Left lung (tissue), 4 donors: ENCODE measurements at regions not wholly inside any gene's neighbourhood (a gene's known extent, or its start where the extent isn't known, plus 50 kb on each side); places are given as distances from the start of the nearest gene placed in this dataset.
"Not testable (repeated sequence)": the region's sequence is repeated elsewhere in the genome, so short reads cannot be mapped to it uniquely, and the experiment has no call there.

Source experiments
- ATAC-seq: fragments of 200-7000 bp; cut with Tn5 transposase; one replicate; pipeline ENCODE4 v1.9.1; 2020; ENCODE audit warnings: moderate library complexity
- DNase-seq, 4 donors: peaks; one replicate each; pipeline ENCODE4 v3.0.0-alpha.2; 2013 to 2020
- H3K27ac ChIP-seq, 2 donors: fragments of 200-600 bp; sonication (generic) in 1 of 2; one replicate each; pipeline versions ENCODE4 v1.5.0 to v1.8.0; 2020 to 2021
- H3K27me3 ChIP-seq, 2 donors: fragments of 200-600 bp; sonication (generic) in 1 of 2; one replicate each; pipeline versions ENCODE4 v1.5.0 to v1.8.0; 2020 to 2021
- H3K36me3 ChIP-seq, 2 donors: fragments of 200-600 bp; sonication (generic) in 1 of 2; one replicate each; pipeline versions ENCODE4 v1.5.0 to v1.8.0; 2020 to 2021
- H3K4me1 ChIP-seq, 2 donors: fragments of 200-600 bp; one replicate each; pipeline ENCODE4 v1.8.0; 2021
- H3K4me3 ChIP-seq, 2 donors: fragments of 200-600 bp; sonication (generic) in 1 of 2; one replicate each; pipeline versions ENCODE4 v1.5.0 to v1.8.0; 2020 to 2021; ENCODE audit warnings: mild to moderate bottlenecking in 1 of 2
- H3K9me3 ChIP-seq, 2 donors: fragments of 200-600 bp; sonication (generic) in 1 of 2; one replicate each; pipeline versions ENCODE4 v1.5.0 to v1.8.0; 2020 to 2021
- CTCF ChIP-seq, 2 donors: fragments of 200-600 bp; sonication (generic) in 1 of 2; IDR thresholded peaks; one replicate each; pipeline versions ENCODE4 v1.5.0 to v1.8.0; 2021; ENCODE audit warnings: antibody characterized with exemption in 2 of 2
- intact Hi-C, 2 donors: fragments of 100-400 bp; cut with DNase I; formaldehyde crosslinking; loops; one replicate each; pipeline versions ENCODE4 v1.11.2 to v1.14.2; 2022
- donor health status: DM: no; HTN: yes; CAD: no.
- donor health status: DM: no; HTN: no; CAD: no.

- intact Hi-C loops: no loop called here
- H3K4me1 ChIP-seq: peaks cover 8 to 16% of the 10 kb centered on the region in 2 donors
- DNase-seq (peak; percentile 84 to 96 (median 92)), ATAC-seq (peak; percentile 100)
- no peaks in the 10 kb centered on the region for H3K9me3 ChIP-seq
- TF ChIP-seq CTCF (IDR thresholded peaks at IDR 0.05): peak in 1 of 2 donors; percentile 41
- H3K27ac ChIP-seq: peak overlapping the region; percentile 87 to 94
- H3K36me3 ChIP-seq: no peaks in the 10 kb centered on the region
- peaks cover 0 to 5% of the 10 kb centered on the region in 2 donors for H3K27me3 ChIP-seq
- H3K4me3 ChIP-seq: peak overlapping the region; percentile 36 to 46
These were observed 134.2 kb downstream of the USP22 start for GRCh38 chr17:20908313-20909267.

GRCh38 chr17:20914658-20915057 lies 128.2 kb downstream of the USP22 start:
- no peak for ATAC-seq
- no peak overlapping the region for H3K4me3 ChIP-seq
- TF ChIP-seq CTCF (IDR thresholded peaks at IDR 0.05): no peak
- H3K27me3 ChIP-seq: no peaks in the 10 kb centered on the region
- no peak overlapping the region for H3K27ac ChIP-seq
- H3K4me1 ChIP-seq: no peaks in the 10 kb centered on the region
- no peaks in the 10 kb centered on the region for H3K36me3 ChIP-seq
- no peak for DNase-seq
- H3K9me3 ChIP-seq: no peaks in the 10 kb centered on the region
- intact Hi-C loops: no loop called here

DNA sequence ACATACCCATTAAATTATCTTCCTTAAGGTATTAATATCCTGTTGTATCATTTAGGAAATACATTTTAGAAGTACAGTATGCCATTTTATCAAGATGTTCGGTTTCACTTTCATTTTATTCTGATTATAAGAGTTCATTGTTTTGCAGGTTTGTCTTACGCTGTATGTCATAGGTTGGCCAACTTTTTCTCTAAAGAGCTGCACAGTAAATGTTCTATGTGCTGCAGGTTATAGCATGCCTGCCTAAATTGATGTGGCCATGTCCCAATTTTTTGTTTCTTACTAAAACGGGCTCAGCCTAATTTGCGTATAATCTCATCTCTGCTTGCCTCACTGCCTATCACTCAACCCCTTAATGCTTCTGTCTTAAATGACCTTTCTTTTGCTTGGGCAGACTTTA lies 126.4 kb downstream of the USP22 start:
- no peaks in the 10 kb centered on the region for H3K4me1 ChIP-seq
- no peak overlapping the region for H3K4me3 ChIP-seq
- DNase-seq (no peak), ATAC-seq (no peak)
- no peaks in the 10 kb centered on the region for H3K36me3 ChIP-seq
- intact Hi-C loops: no loop called here
- H3K27me3 ChIP-seq: no peaks in the 10 kb centered on the region
- no peak for TF ChIP-seq CTCF (IDR thresholded peaks at IDR 0.05)
- no peaks in the 10 kb centered on the region for H3K9me3 ChIP-seq
- no peak overlapping the region for H3K27ac ChIP-seq

DNA sequence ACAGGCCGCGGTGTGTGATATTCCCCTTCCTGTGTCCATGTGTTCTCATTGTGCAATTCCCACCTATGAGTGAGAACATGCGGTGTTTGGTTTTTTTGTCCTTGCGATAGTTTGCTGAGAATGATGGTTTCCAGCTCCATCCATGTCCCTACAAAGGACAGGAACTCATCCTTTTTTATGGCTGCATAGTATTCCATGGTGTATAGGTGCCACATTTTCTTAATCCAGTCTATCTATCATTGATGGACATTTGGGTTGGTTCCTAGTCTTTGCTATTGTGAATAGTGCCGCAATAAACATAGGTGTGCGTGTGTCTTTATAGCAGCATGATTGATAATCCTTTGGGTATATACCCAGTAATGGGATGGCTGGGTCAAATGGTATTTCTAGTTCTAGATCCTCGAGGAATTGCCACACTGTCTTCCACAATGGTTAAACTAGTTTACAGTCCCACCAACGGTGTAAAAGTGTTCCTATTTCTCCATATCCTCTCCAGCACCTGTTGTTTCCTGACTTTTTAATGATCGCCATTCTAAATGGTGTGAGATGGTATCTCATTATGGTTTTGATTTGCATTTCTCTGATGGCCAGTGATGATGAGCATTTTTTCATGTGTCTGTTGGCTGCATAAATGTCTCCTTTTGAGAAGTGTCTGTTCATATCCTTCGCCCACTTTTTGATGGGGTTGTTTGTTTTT lies 125.1 kb downstream of the USP22 start:
- H3K4me1 ChIP-seq, H3K36me3 ChIP-seq, H3K27me3 ChIP-seq, H3K9me3 ChIP-seq, H3K27ac ChIP-seq, intact Hi-C loops, H3K4me3 ChIP-seq, DNase-seq, ATAC-seq: not testable (repeated sequence)

DNA sequence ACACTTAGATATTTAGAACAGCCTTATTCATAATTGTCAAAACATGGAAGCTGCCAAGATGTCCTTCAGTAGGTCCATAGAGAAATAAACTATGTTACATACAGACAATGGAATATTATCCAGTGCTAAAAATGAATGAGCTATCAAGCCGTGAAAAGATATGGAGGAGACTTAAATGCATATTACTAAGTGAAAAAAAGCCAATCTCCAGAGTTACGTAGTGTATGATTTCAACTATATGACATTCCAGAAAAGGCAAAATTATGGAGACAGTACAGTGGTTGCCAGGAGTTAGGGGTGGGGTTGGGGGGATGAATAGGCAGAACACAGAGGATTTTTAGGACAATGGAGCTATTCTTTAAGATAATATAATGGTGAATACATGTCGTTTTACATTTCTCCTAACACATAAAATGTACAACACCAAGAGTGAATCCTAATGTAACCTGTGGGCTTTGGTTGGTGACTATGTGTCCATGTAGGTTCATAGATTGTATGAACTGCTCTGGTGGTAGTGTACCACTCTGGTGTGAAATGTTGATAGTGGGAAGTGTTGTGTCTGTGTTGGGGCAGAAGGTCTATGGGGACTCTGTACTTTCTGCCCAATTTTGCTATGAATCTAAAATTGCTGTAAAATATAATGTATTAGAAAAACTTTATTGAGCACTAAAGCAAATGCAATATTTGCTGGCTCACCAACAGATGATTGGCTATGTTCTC lies 122.6 kb downstream of the USP22 start:
- no peak for TF ChIP-seq CTCF (IDR thresholded peaks at IDR 0.05)
- no peaks in the 10 kb centered on the region for H3K9me3 ChIP-seq
- H3K36me3 ChIP-seq: no peaks in the 10 kb centered on the region
- H3K4me1 ChIP-seq: no peaks in the 10 kb centered on the region
- no peak overlapping the region for H3K4me3 ChIP-seq
- H3K27ac ChIP-seq: peak overlapping the region in 1 of 2 donors; percentile 66
- no peaks in the 10 kb centered on the region for H3K27me3 ChIP-seq
- intact Hi-C loops: no loop called here
- ATAC-seq (no peak), DNase-seq (no peak)
